Astrocyte of the cerebellum (primary cell): ENCODE measurements at regions not wholly inside any gene's neighbourhood (a gene's known extent, or its start where the extent isn't known, plus 50 kb on each side); places are given as distances from the start of the nearest gene placed in this dataset.

Source experiments
- DNase-seq: peaks from one replicate; pipeline ENCODE4 v3.0.0-alpha.2; 2011; ENCODE audit warnings: low read depth
- H3K4me3 ChIP-seq: 2 replicates; pipeline ENCODE4 v1.5.1; 2011; ENCODE audit warnings: mild to moderate bottlenecking, low read depth, low read length, moderate library complexity
- in situ Hi-C: cut with HindIII; loops from 2 replicates; pipeline ENCODE4 v1.10.0; 2017; ENCODE audit warnings: low sequenced_read_pairs
- TF ChIP-seq, protein P1 (sequence below): IDR thresholded peaks from 2 replicates; pipeline ENCODE4 v1.5.1; 2012; ENCODE audit warnings: low read length, low read depth, moderate library complexity, mild to moderate bottlenecking; ENCODE audit errors: missing control alignments

DNA sequence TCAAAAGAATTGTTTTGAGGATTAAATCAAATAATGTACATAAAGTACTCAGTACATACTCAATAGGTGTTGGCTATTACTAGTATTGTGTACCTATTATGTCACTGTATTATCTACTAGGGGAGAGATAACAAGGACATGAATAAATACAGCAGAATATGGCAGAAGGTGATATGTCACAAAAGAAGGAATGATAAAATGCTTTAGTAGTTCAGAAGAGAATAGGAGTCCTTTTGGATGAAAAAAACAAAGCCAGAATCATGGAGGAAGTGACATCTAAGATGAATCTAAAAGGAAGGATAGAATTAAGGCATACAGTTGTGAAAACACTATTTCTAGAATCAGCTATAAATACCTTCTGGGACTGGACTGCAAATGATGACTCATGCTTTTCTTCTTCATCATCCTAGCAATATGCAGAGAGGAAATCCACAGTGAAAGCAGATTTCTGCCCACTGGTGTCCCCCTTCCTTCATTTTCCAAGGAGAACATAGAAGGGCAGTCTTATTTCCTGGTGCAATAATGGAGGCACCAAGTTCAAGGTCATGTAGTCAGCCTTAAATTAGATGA lies 98.7 kb downstream of the GLUD2 start:
- H3K4me3 ChIP-seq = no peak overlapping the region
- TF ChIP-seq, protein P1, sequence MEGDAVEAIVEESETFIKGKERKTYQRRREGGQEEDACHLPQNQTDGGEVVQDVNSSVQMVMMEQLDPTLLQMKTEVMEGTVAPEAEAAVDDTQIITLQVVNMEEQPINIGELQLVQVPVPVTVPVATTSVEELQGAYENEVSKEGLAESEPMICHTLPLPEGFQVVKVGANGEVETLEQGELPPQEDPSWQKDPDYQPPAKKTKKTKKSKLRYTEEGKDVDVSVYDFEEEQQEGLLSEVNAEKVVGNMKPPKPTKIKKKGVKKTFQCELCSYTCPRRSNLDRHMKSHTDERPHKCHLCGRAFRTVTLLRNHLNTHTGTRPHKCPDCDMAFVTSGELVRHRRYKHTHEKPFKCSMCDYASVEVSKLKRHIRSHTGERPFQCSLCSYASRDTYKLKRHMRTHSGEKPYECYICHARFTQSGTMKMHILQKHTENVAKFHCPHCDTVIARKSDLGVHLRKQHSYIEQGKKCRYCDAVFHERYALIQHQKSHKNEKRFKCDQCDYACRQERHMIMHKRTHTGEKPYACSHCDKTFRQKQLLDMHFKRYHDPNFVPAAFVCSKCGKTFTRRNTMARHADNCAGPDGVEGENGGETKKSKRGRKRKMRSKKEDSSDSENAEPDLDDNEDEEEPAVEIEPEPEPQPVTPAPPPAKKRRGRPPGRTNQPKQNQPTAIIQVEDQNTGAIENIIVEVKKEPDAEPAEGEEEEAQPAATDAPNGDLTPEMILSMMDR = no peak
- in situ Hi-C loops = no loop called here
- DNase-seq = no peak

DNA sequence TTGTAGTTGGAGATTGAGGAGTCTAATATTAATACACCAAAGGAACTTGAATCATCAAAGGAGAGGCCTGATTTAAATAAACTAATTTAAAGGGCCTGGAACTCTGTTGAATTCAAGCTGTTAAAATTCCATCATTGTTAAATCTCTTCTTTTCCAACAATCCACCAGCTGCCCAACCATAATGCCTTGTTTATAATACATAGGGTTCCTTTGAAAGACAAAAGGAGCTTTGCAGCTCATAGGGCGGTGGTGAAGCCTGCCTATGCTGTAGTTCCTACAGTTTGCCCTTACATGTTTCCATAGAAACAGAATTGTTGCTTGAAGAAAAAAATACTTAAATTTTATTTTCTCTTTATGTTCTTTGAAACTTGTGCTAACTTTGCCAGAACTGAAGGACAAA lies 102.8 kb downstream of the GLUD2 start:
- TF ChIP-seq, protein P1 = no peak

DNA sequence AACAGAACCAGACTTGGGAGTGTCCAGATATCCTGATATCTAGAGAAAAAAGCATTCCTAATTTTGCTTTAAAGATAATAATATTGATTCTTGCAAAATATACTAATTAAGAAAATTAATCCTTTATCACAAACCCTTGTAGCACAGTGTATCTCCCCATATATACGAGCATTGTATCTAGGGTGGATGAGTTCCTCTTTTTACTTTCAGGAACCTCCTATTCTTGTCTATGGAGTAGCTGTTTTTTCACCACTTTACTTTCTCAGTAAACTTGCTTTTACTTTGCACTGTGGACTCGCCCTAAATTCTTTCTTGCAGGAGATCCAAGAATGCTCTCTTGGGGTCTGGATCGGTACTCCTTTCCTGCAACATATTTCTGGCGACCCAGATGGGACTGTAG lies 103.9 kb downstream of the GLUD2 start:
- no peak for DNase-seq
- in situ Hi-C loops = no loop called here
- TF ChIP-seq, protein P1 = no peak
- H3K4me3 ChIP-seq = no peak overlapping the region

More for the DNA sequence above, 102.8 kb downstream of the GLUD2 start:
- in situ Hi-C loops = no loop called here
- no peak for DNase-seq
- H3K4me3 ChIP-seq = no peak overlapping the region

DNA sequence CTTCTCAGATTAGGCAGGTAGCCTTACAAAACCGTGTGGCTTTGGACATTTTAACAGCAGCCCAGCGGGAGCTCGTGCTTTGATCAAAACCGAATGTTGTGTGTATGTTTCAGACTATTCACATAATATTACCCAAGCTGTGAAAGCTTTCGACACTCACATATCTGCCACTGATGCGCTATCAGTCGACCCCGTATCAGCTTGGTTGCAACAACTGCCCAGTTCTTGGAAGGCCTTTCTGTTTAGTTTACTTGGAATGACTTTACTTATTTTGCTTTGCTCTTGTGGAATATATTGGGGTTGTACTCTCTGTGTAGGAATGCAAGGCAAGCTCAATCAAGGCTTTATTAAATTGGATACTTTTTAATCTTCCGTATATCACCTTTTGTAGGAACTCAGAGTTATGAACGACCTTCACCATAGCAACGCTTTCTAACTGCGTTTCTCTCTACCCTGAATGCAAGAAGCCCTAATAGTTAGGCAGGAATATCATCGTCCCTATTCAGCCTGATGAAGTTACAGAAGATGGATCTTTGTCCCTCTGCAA lies 107.5 kb downstream of the GLUD2 start:
- no peak overlapping the region for H3K4me3 ChIP-seq
- in situ Hi-C loops = no loop called here
- DNase-seq = no peak
- TF ChIP-seq, protein P1 = no peak

DNA sequence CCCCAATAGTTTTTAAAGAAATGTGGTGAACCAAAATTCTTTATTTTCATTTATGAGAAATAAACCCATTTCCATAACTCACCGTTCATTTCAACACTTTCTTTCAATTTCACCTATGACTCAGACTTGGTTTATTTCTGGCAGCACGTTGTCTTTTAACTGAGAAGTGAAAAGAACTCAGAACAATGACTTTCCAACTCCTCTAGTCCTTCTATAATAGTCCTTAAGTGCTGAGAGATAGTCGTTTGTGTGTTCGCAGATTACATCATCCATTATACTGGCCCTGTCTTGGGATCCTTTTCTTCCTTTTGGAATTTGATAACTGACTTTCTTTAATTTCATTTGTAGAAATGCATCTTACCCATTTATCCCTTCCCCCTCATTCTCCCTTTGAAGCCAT lies 113.6 kb downstream of the GLUD2 start:
- in situ Hi-C loops = no loop called here
- H3K4me3 ChIP-seq = no peak overlapping the region
- TF ChIP-seq, protein P1 = no peak
- DNase-seq = no peak

DNA sequence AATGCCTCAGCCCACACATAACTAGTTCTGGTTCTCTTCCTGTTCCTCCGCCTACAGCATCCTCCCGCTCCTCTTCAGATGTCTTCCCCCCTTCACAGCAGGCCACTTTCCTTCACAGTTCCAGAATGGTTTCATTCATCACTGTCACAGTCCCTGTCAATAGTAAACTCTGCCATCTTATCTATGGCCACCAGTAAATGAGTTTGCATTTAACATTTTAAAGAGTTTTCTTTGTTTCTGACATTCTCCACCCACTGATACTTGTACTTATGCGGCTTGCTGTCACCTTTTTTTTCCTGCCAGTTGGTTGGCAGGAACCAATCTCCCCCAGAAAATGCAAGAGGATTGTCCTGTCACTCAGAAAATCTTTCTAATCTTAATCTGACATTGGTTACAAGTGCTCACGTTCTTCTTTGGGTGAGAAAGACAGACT lies 114.1 kb downstream of the GLUD2 start:
- in situ Hi-C loops = no loop called here
- DNase-seq = no peak
- no peak overlapping the region for H3K4me3 ChIP-seq
- TF ChIP-seq, protein P1 = no peak

DNA sequence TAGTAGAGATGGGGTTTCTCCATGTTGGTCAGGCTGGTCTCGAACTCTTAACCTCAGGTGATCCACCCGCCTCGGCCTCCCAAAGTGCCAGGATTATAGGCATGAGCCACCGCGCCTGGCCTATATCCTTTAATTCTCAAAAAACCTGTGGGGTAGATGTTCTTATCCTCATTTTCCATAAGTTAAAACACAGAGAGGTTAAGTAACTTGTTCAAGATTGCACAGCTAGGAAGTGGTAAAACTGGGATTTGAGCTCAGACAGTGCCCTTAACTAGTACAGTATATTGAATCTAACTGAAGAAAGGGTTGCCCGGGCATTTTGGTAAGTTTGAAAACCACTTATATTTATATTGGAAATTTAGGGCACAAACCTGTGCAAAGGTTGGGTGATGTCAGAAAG lies 116.0 kb downstream of the GLUD2 start:
- TF ChIP-seq, protein P1 = no peak
- DNase-seq = no peak
- in situ Hi-C loops = no loop called here
- no peak overlapping the region for H3K4me3 ChIP-seq
